GM12872 (cell line): ENCODE measurements at regions not wholly inside any gene's neighbourhood (a gene's known extent, or its start where the extent isn't known, plus 50 kb on each side); places are given as distances from the start of the nearest gene placed in this dataset.

ENCODE experiments used
- TF ChIP-seq, protein P1 (sequence below): IDR thresholded peaks from 3 replicates; pipeline ENCODE4 v1.5.1; 2011; ENCODE audit warnings: low read depth, mild to moderate bottlenecking, low read length, moderate library complexity; ENCODE audit not compliant: insufficient read depth

- TF ChIP-seq, protein P1, sequence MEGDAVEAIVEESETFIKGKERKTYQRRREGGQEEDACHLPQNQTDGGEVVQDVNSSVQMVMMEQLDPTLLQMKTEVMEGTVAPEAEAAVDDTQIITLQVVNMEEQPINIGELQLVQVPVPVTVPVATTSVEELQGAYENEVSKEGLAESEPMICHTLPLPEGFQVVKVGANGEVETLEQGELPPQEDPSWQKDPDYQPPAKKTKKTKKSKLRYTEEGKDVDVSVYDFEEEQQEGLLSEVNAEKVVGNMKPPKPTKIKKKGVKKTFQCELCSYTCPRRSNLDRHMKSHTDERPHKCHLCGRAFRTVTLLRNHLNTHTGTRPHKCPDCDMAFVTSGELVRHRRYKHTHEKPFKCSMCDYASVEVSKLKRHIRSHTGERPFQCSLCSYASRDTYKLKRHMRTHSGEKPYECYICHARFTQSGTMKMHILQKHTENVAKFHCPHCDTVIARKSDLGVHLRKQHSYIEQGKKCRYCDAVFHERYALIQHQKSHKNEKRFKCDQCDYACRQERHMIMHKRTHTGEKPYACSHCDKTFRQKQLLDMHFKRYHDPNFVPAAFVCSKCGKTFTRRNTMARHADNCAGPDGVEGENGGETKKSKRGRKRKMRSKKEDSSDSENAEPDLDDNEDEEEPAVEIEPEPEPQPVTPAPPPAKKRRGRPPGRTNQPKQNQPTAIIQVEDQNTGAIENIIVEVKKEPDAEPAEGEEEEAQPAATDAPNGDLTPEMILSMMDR: no peak
Observed at GRCh38 chr7:18290865-18291264, 204.7 kb upstream of the HDAC9 start.

- TF ChIP-seq, protein P1: no peak
Observed at GRCh38 chr7:18292584-18292983, 203.0 kb upstream of the HDAC9 start.

GRCh38 chr7:18293759-18294158, 201.8 kb upstream of the HDAC9 start:
- TF ChIP-seq, protein P1: no peak

DNA sequence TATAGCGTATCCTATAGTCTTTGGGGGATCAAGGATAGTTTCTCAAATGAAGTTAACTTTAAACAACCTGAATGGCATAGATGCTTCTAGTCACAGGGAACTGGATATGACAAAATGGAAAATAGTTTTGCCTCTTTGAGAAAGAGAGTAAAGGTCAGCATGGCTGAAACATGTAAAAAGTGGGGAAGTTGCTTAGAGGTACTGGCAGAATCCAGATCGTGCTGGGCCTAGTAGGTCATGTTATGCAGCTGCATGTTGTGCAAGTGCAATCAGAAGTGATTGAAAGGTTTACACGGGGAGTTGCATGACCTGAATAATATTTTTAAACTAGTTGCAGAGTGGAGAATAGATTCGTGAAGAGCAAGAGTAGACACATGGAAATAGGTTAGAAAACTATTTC, 201.1 kb upstream of the HDAC9 start:
- TF ChIP-seq, protein P1: no peak

GRCh38 chr7:18295781-18296423, 199.6 kb upstream of the HDAC9 start:
- TF ChIP-seq, protein P1: no peak

GRCh38 chr7:18302097-18302496, 193.5 kb upstream of the HDAC9 start:
- TF ChIP-seq, protein P1: no peak

GRCh38 chr7:18305866-18306265, 189.7 kb upstream of the HDAC9 start:
- TF ChIP-seq, protein P1: no peak
